GM20000 (cell line): ENCODE measurements at regions not wholly inside any gene's neighbourhood (a gene's known extent, or its start where the extent isn't known, plus 50 kb on each side); places are given as distances from the start of the nearest gene placed in this dataset.
"Not testable (repeated sequence)": the region's sequence is repeated elsewhere in the genome, so short reads cannot be mapped to it uniquely, and the experiment has no call there.

ENCODE experiments used
- DNase-seq: peaks from one replicate; pipeline ENCODE4 v3.0.0; 2012; ENCODE audit warnings: low spot score
- CTCF ChIP-seq: IDR thresholded peaks from 2 replicates; pipeline ENCODE4 v1.5.1; 2012; ENCODE audit warnings: mild to moderate bottlenecking, control low read depth; ENCODE audit errors: extremely low read depth, missing control alignments

GRCh38 chr13:83085186-83085900, 796.9 kb downstream of the SLITRK1 start:
- no peak for DNase-seq
- TF ChIP-seq CTCF, result no peak

GRCh38 chr13:83077499-83077898, 804.8 kb downstream of the SLITRK1 start:
- TF ChIP-seq CTCF, result no peak
- no peak for DNase-seq

GRCh38 chr13:83073930-83074329, 808.3 kb downstream of the SLITRK1 start:
- not testable (repeated sequence) for DNase-seq

GRCh38 chr13:83065108-83065507, 817.2 kb downstream of the SLITRK1 start:
- no peak for DNase-seq
- no peak for TF ChIP-seq CTCF

GRCh38 chr13:83057119-83057518, 825.2 kb downstream of the SLITRK1 start:
- no peak for DNase-seq
- no peak for TF ChIP-seq CTCF

GRCh38 chr13:83056269-83056668, 826.0 kb downstream of the SLITRK1 start:
- DNase-seq, result no peak
- no peak for TF ChIP-seq CTCF

- no peak for DNase-seq
- no peak for TF ChIP-seq CTCF
Measured at GRCh38 chr13:83048419-83048818, 833.9 kb downstream of the SLITRK1 start.

- TF ChIP-seq CTCF, result no peak
- DNase-seq, result no peak
Measured at GRCh38 chr13:83024955-83025594, 857.2 kb downstream of the SLITRK1 start.
